A673 (cell line): ENCODE measurements at regions not wholly inside any gene's neighbourhood (a gene's known extent, or its start where the extent isn't known, plus 50 kb on each side); places are given as distances from the start of the nearest gene placed in this dataset.
"Not testable (repeated sequence)": the region's sequence is repeated elsewhere in the genome, so short reads cannot be mapped to it uniquely, and the experiment has no call there.

Source experiments
- BruUV-seq: library from RNA; stranded (reverse); fragments of 400-500 nt; replicated peaks from 2 replicates; lab custom pipeline; 2021; lab: Mats Ljungman, UMichigan
- CTCF ChIA-PET: fragments of 300-600 bp; sonication (Branson Sonifier 250); formaldehyde crosslinking; loops from one replicate; lab custom pipeline; 2022; ENCODE audit warnings: antibody characterized with exemption; lab: Charles Lee
- POLR2A ChIA-PET: fragments of 300-600 bp; sonication (Branson Sonifier 250); formaldehyde crosslinking; loops from one replicate; lab custom pipeline; 2022; ENCODE audit warnings: antibody characterized with exemption; ENCODE audit not compliant: low non-redundant PET; lab: Charles Lee
- DNase-seq: peaks from one replicate; pipeline ENCODE4 v3.0.0-alpha.2; 2015; ENCODE audit warnings: low spot score
- H3K27ac ChIP-seq: fragments of 200-600 bp; sonication (generic); 2 replicates; pipeline ENCODE4 v1.5.1; 2016; ENCODE audit warnings: mixed run types, low read depth, mild to moderate bottlenecking, mixed read lengths, antibody characterized with exemption, low read length; ENCODE audit not compliant: poor library complexity, severe bottlenecking
- H3K27me3 ChIP-seq: fragments of 200-600 bp; sonication (generic); replicated peaks from 2 replicates; pipeline ENCODE4 v1.6.1; 2017; ENCODE audit warnings: mixed run types, low read depth, mild to moderate bottlenecking, mixed read lengths, antibody characterized with exemption, low read length; ENCODE audit not compliant: insufficient read depth, poor library complexity
- H3K36me3 ChIP-seq: fragments of 200-600 bp; sonication (generic); 2 replicates; pipeline ENCODE4 v1.6.1; 2016; ENCODE audit warnings: mixed run types, mild to moderate bottlenecking, mixed read lengths, antibody characterized with exemption, low read length; ENCODE audit not compliant: insufficient read depth, poor library complexity, severe bottlenecking
- H3K4me1 ChIP-seq: fragments of 200-600 bp; sonication (generic); 2 replicates; pipeline ENCODE4 v1.6.1; 2017; ENCODE audit warnings: mixed run types, mild to moderate bottlenecking, mixed read lengths, antibody characterized with exemption, low read length; ENCODE audit not compliant: insufficient read depth, poor library complexity, severe bottlenecking
- H3K4me3 ChIP-seq: fragments of 200-600 bp; sonication (generic); 2 replicates; pipeline ENCODE4 v1.5.1; 2016; ENCODE audit warnings: low read depth, mixed run types, mild to moderate bottlenecking, mixed read lengths, low read length; ENCODE audit not compliant: poor library complexity, severe bottlenecking
- H3K9me3 ChIP-seq: fragments of 200-600 bp; sonication (generic); 2 replicates; pipeline ENCODE4 v1.6.1; 2016; ENCODE audit warnings: mixed run types, low read depth, mild to moderate bottlenecking, mixed read lengths, antibody characterized with exemption, low read length; ENCODE audit not compliant: poor library complexity, severe bottlenecking
- CTCF ChIP-seq: fragments of 300-800, 200-600 bp; sonication (generic); conservative IDR thresholded peaks from 2 replicates; pipeline ENCODE4 v1.5.1; 2017; ENCODE audit warnings: low read depth, mild to moderate bottlenecking, antibody characterized with exemption, low read length, moderate library complexity, mixed read lengths
- EZH2 ChIP-seq: fragments of 200-600 bp; sonication (generic); IDR thresholded peaks from 2 replicates; pipeline ENCODE4 v1.6.1; 2017; ENCODE audit warnings: borderline replicate concordance, low read depth, mild to moderate bottlenecking, mixed read lengths, antibody characterized with exemption, low read length; ENCODE audit not compliant: poor library complexity, severe bottlenecking
- intact Hi-C: fragments of 100-400 bp; cut with micrococcal nuclease; formaldehyde crosslinking; loops from one replicate; pipeline ENCODE4 v1.10.0; 2022; ENCODE audit not compliant: unreplicated experiment

GRCh38 chr1:38772026-38772425 is 87.5 kb downstream of the RRAGC start:
- CTCF ChIA-PET, result no interaction called here
- Histone ChIP-seq H3K27me3 (no peaks in the 10 kb centered on the region), H3K4me3 (no peak overlapping the region), H3K36me3 (no peaks in the 10 kb centered on the region), H3K27ac (no peak overlapping the region), H3K4me1 (no peaks in the 10 kb centered on the region), H3K9me3 (no peaks in the 10 kb centered on the region)
- no peak for DNase-seq
- BruUV-seq, result no TSS peak
- TF ChIP-seq CTCF (no peak), EZH2 (no peak)
- intact Hi-C loops, result no loop called here
- POLR2A ChIA-PET, result no interaction called here

GRCh38 chr1:38770516-38771173 is 88.9 kb downstream of the RRAGC start:
- H3K4me1 ChIP-seq, H3K36me3 ChIP-seq, H3K27me3 ChIP-seq, CTCF ChIA-PET, H3K27ac ChIP-seq, intact Hi-C loops, POLR2A ChIA-PET, DNase-seq, H3K4me3 ChIP-seq, H3K9me3 ChIP-seq, BruUV-seq: not testable (repeated sequence)

- no peak for TF ChIP-seq EZH2
- no peak for TF ChIP-seq CTCF
- no peak overlapping the region for H3K27ac ChIP-seq
- no peaks in the 10 kb centered on the region for H3K4me1 ChIP-seq
- no peaks in the 10 kb centered on the region for H3K27me3 ChIP-seq
- no peak overlapping the region for H3K4me3 ChIP-seq
- intact Hi-C loops, result no loop called here
- no peaks in the 10 kb centered on the region for H3K9me3 ChIP-seq
- no peaks in the 10 kb centered on the region for H3K36me3 ChIP-seq
- ChIA-PET POLR2A (no interaction called here), CTCF (no interaction called here)
- no peak for DNase-seq
- no TSS peak for BruUV-seq
Measured at GRCh38 chr1:38766125-38766524, 93.4 kb downstream of the RRAGC start.

- Histone ChIP-seq H3K27me3 (no peaks in the 10 kb centered on the region), H3K9me3 (no peaks in the 10 kb centered on the region), H3K4me3 (no peak overlapping the region), H3K36me3 (no peaks in the 10 kb centered on the region), H3K4me1 (peaks cover 16% of the 10 kb centered on the region), H3K27ac (no peak overlapping the region)
- intact Hi-C loops, result no loop called here
- CTCF ChIA-PET, result no interaction called here
- no peak for DNase-seq
- POLR2A ChIA-PET, result no interaction called here
- BruUV-seq, result no TSS peak
- TF ChIP-seq CTCF, result no peak
- no peak for TF ChIP-seq EZH2
Measured at GRCh38 chr1:38763121-38763520, 96.5 kb downstream of the RRAGC start.
